ENCODE measurements at regions not wholly inside any gene's neighbourhood (a gene's known extent, or its start where the extent isn't known, plus 50 kb on each side); places are given as distances from the start of the nearest gene placed in this dataset.

GRCh38 chr10:60629332-60629731 is 148.9 kb upstream of the CDK1 start:
- Histone ChIP-seq H3K4me3 (no peak overlapping the region), H3K9me3 (no peaks in the 10 kb centered on the region), H3K4me1 (no peaks in the 10 kb centered on the region), H3K36me3 (ENCODE audit: low read depth, missing control alignments) (no peaks in the 10 kb centered on the region), H3K27me3 (no peaks in the 10 kb centered on the region), H3K27ac (no peak overlapping the region)
- TF ChIP-seq POLR2A (IDR thresholded peaks at IDR 0.05) (no peak), CTCF (IDR thresholded peaks at IDR 0.05) (no peak)
- 92 to 100% methylated on average over 1 of the region's 1 CpG for WGBS, 2 donors
- intact Hi-C loops (cut with DNase I; ENCODE audit: low total_unique reads): no loop called here
- DNase-seq: no peak

DNA sequence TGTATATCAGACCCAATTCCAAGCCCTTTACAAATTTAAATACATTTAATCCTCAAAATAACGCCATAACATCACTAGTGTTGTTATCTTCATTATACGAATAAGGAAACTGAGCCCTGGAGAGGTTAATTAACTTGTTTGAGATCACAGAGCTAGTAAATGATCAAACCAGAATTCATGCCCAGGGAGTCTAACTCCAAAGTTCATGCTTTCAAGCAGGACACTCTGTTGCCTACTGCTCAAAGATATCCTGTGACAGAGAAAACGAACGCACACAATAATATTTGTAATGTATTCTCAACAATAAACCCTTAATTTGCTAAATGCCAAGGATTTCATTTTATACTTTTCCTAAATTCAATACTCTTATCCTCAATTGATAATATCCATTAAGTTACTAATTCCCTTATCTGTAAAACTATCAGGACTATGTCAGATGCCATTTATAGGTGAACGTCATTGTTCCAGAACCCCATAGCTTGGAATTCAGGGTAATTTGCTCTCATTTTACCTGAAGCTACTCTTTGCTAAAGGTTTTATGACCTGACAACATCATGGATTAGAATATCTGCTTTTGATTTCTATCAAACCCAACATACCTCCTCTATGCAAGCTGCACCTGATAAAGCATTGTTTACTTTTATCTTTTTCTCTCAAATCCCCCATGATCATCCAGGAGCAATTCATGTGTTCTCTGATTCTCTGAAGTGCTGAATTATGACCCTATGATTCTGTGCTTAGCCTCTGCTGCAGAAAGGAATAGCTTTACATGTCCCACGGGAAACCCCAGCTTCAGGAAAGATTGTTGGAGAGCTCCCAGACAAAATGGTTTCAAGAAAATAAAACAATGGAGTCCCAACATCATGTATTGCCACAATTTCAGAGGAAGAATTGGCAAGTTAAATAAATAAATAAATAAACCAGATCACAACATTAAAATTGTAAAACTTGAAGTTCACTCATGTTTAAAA is 150.2 kb upstream of the CDK1 start:
- WGBS, 2 donors: 90 to 92% methylated on average over 6 of the region's 6 CpGs
- H3K27me3 ChIP-seq: no peaks in the 10 kb centered on the region
- no peak overlapping the region for H3K27ac ChIP-seq
- no peak for DNase-seq
- no peak overlapping the region for H3K4me3 ChIP-seq
- H3K36me3 ChIP-seq (ENCODE audit: low read depth, missing control alignments): no peaks in the 10 kb centered on the region
- H3K4me1 ChIP-seq: no peaks in the 10 kb centered on the region
- no peaks in the 10 kb centered on the region for H3K9me3 ChIP-seq
- intact Hi-C loops (cut with DNase I; ENCODE audit: low total_unique reads): no loop called here
- TF ChIP-seq CTCF (IDR thresholded peaks at IDR 0.05): no peak
- no peak for TF ChIP-seq POLR2A (IDR thresholded peaks at IDR 0.05)

DNA sequence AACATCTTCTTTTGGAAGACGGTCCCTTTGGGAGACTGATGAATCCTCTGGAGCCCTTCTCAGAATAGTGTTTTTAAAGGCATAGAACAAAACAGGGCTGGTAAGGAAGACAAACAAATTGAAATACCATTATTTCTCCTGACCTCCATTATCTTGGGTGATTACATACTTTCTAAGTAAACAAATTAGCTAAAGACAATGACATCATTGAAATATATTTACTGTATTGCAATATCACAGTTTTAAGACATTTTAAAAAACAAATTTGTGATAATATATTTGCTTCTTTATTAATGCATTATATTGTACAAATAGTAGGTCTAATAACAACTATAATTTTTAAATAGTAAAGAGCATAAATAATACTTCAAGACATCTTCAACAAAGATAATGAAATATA is 152.2 kb upstream of the CDK1 start:
- H3K27ac ChIP-seq: no peak overlapping the region
- TF ChIP-seq CTCF (IDR thresholded peaks at IDR 0.05) (no peak), POLR2A (IDR thresholded peaks at IDR 0.05) (no peak)
- no peaks in the 10 kb centered on the region for H3K36me3 ChIP-seq (ENCODE audit: low read depth, missing control alignments)
- no peaks in the 10 kb centered on the region for H3K4me1 ChIP-seq
- no peak overlapping the region for H3K4me3 ChIP-seq
- WGBS, 2 donors: 78% methylated on average over 1 of the region's 1 CpG
- H3K9me3 ChIP-seq: no peaks in the 10 kb centered on the region
- DNase-seq: no peak
- no peaks in the 10 kb centered on the region for H3K27me3 ChIP-seq
- intact Hi-C loops (cut with DNase I; ENCODE audit: low total_unique reads): no loop called here

- H3K27ac ChIP-seq: no peak overlapping the region
- H3K4me1 ChIP-seq: no peaks in the 10 kb centered on the region
- whole genome bisulfite sequencing, 2 donors: 82 to 95% methylated on average over 1 of the region's 1 CpG
- no peak overlapping the region for H3K4me3 ChIP-seq
- no peak for TF ChIP-seq CTCF (IDR thresholded peaks at IDR 0.05)
- no peak for TF ChIP-seq POLR2A (IDR thresholded peaks at IDR 0.05)
- H3K36me3 ChIP-seq (ENCODE audit: low read depth, missing control alignments): no peaks in the 10 kb centered on the region
- no peaks in the 10 kb centered on the region for H3K27me3 ChIP-seq
- DNase-seq: no peak
- no peaks in the 10 kb centered on the region for H3K9me3 ChIP-seq
- intact Hi-C loops (cut with DNase I; ENCODE audit: low total_unique reads): no loop called here
Measured at GRCh38 chr10:60623627-60624026, 154.7 kb upstream of the CDK1 start.

DNA sequence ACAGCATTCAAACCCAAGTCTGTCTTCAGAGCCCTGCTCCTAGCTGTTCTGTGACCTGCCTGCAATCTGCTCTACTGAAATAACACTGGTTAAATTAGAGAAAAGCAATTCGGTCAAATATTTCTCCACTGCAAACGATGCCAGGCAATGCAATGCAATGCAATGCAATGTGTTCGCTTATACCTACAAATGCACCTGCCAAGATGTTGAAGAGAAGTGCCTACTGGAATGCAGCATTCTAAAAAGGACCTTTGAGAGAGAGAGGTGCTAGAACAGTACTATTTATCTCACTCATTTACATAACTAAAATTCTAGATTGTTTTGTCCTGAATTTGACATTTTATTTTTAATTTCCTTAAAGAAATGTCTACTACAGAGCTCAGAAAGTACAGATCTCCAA is 157.3 kb upstream of the CDK1 start:
- DNase-seq: no peak
- Histone ChIP-seq H3K9me3 (no peaks in the 10 kb centered on the region), H3K27ac (no peak overlapping the region), H3K4me3 (no peak overlapping the region), H3K27me3 (no peaks in the 10 kb centered on the region), H3K36me3 (ENCODE audit: low read depth, missing control alignments) (no peaks in the 10 kb centered on the region), H3K4me1 (no peaks in the 10 kb centered on the region)
- intact Hi-C loops (cut with DNase I; ENCODE audit: low total_unique reads): no loop called here
- TF ChIP-seq CTCF (IDR thresholded peaks at IDR 0.05) (no peak), POLR2A (IDR thresholded peaks at IDR 0.05) (no peak)
- 92 to 98% methylated on average over 3 of the region's 3 CpGs for WGBS, 2 donors
